GM21576 (cell line): ENCODE measurements at regions not wholly inside any gene's neighbourhood (a gene's known extent, or its start where the extent isn't known, plus 50 kb on each side); places are given as distances from the start of the nearest gene placed in this dataset.
"Not testable (repeated sequence)": the region's sequence is repeated elsewhere in the genome, so short reads cannot be mapped to it uniquely, and the experiment has no call there.

Experiments
- ATAC-seq: cut with Tn5 transposase; IDR thresholded peaks from one replicate; pipeline ENCODE4 v1.9.1; 2021; ENCODE audit warnings: mild to moderate bottlenecking, moderate library complexity; ENCODE audit not compliant: unreplicated experiment

- no peak for ATAC-seq
Observed at GRCh38 chr5:75002271-75002670, 50.1 kb downstream of the GCNT4 start.

- no peak for ATAC-seq
Observed at GRCh38 chr5:74995926-74996325, 56.4 kb downstream of the GCNT4 start.

- no peak for ATAC-seq
Observed at GRCh38 chr5:74994826-74995225, 57.5 kb downstream of the GCNT4 start.

- no peak for ATAC-seq
Observed at GRCh38 chr5:74993743-74994142, 58.6 kb downstream of the GCNT4 start.

- no peak for ATAC-seq
Observed at GRCh38 chr5:74992791-74993190, 59.6 kb downstream of the GCNT4 start.

GRCh38 chr5:74991522-74991921 is 60.8 kb downstream of the GCNT4 start:
- no peak for ATAC-seq

- no peak for ATAC-seq
Observed at GRCh38 chr5:74990194-74990593, 62.2 kb downstream of the GCNT4 start.

- ATAC-seq, result no peak
Observed at GRCh38 chr5:74988273-74988983, 63.9 kb downstream of the GCNT4 start.

- no peak for ATAC-seq
Observed at GRCh38 chr5:74978345-74978744, 74.0 kb downstream of the GCNT4 start.

GRCh38 chr5:74977471-74977870 is 74.9 kb downstream of the GCNT4 start:
- no peak for ATAC-seq

GRCh38 chr5:74976651-74977050 is 75.7 kb downstream of the GCNT4 start:
- no peak for ATAC-seq

GRCh38 chr5:74975582-74975981 is 76.8 kb downstream of the GCNT4 start:
- ATAC-seq, result no peak

- no peak for ATAC-seq
Observed at GRCh38 chr5:74974451-74975091, 77.8 kb downstream of the GCNT4 start.

- ATAC-seq, result no peak
Observed at GRCh38 chr5:74973694-74974093, 78.7 kb downstream of the GCNT4 start.

GRCh38 chr5:74971947-74972460 is 80.4 kb downstream of the GCNT4 start:
- no peak for ATAC-seq

GRCh38 chr5:74970891-74971290 is 81.5 kb downstream of the GCNT4 start:
- not testable (repeated sequence) for ATAC-seq

GRCh38 chr5:74969726-74970125 is 82.6 kb downstream of the GCNT4 start:
- ATAC-seq, result no peak

GRCh38 chr5:74966141-74967026 is 86.0 kb downstream of the GCNT4 start:
- ATAC-seq, result no peak

- ATAC-seq, result no peak
Observed at GRCh38 chr5:74963407-74963806, 89.0 kb downstream of the GCNT4 start.

GRCh38 chr5:74957906-74958305 is 91.7 kb upstream of the FAM169A start:
- no peak for ATAC-seq

- ATAC-seq, result no peak
Observed at GRCh38 chr5:74957029-74957784, 91.0 kb upstream of the FAM169A start.
